ENCODE measurements at regions not wholly inside any gene's neighbourhood (a gene's known extent, or its start where the extent isn't known, plus 50 kb on each side); places are given as distances from the start of the nearest gene placed in this dataset.

DNA sequence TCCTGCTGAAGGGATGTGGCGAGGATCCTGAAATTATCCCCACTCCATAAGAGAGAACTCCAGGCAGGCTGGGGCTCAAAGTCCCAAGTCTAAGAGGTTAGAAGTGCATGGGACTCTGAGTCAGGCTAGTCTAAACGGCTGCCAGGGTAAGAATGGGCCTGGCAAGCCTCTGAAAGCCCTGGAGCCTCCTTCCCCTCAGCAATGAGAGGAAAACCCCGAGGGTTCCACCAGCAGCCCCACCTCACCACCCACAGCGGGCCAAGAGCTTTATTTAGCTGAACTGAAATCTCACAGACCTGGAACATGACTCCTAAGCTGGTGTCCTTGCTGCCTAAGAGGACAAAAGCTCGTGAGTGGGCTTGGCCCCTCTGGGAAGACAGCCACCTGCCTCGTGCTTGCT, 135.5 kb downstream of the SEC61B start:
- TF ChIP-seq, protein P1, sequence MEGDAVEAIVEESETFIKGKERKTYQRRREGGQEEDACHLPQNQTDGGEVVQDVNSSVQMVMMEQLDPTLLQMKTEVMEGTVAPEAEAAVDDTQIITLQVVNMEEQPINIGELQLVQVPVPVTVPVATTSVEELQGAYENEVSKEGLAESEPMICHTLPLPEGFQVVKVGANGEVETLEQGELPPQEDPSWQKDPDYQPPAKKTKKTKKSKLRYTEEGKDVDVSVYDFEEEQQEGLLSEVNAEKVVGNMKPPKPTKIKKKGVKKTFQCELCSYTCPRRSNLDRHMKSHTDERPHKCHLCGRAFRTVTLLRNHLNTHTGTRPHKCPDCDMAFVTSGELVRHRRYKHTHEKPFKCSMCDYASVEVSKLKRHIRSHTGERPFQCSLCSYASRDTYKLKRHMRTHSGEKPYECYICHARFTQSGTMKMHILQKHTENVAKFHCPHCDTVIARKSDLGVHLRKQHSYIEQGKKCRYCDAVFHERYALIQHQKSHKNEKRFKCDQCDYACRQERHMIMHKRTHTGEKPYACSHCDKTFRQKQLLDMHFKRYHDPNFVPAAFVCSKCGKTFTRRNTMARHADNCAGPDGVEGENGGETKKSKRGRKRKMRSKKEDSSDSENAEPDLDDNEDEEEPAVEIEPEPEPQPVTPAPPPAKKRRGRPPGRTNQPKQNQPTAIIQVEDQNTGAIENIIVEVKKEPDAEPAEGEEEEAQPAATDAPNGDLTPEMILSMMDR (IDR thresholded peaks at IDR 0.05) = no peak
- TF ChIP-seq POLR2A (IDR thresholded peaks at IDR 0.05) = no peak

Data from thyroid gland (tissue), 4 donors.